Endothelial cell of umbilical vein (primary cell): ENCODE measurements at regions not wholly inside any gene's neighbourhood (a gene's known extent, or its start where the extent isn't known, plus 50 kb on each side); places are given as distances from the start of the nearest gene placed in this dataset.

Source experiments
- BruUV-seq: library from RNA; stranded (reverse); fragments of 400-500 nt; replicated peaks from 2 replicates; lab custom pipeline; 2021; lab: Mats Ljungman, UMichigan
- CTCF ChIA-PET: fragments of 300-600, 350-600 bp; sonication (Branson Sonifier 250); formaldehyde crosslinking; loops from one replicate; lab custom pipeline; 2021; ENCODE audit warnings: antibody characterized with exemption, inconsistent platforms; lab: Charles Lee
- POLR2A ChIA-PET: fragments of 300-600, 350-600 bp; sonication (Branson Sonifier 250); formaldehyde crosslinking; loops from one replicate; lab custom pipeline; 2021; ENCODE audit warnings: antibody characterized with exemption, inconsistent platforms; lab: Charles Lee
- DNase-seq: peaks from one replicate; pipeline ENCODE4 v3.0.0-alpha.2; 2011; ENCODE audit warnings: low read depth, low spot score
- FAIRE-seq: peaks from 2 replicates; lab custom pipeline; 2011; peaks lifted over from hg19 to GRCh38; lab: Jason Lieb, UNC
- H2AFZ ChIP-seq: 2 replicates; pipeline ENCODE4 v1.6.0; 2012; ENCODE audit warnings: low read depth, low read length, control low read depth, inconsistent platforms
- H3K27ac ChIP-seq: 2 replicates; pipeline ENCODE4 v1.5.1; 2011; ENCODE audit warnings: low read depth, mild to moderate bottlenecking, control low read depth, low read length, moderate library complexity; ENCODE audit not compliant: insufficient read depth
- H3K27me3 ChIP-seq, 2 experiments: 2 replicates each; pipeline versions ENCODE4 v1.6.0 to v1.6.1; 2011; ENCODE audit warnings: low read length in 2 of 2, mixed read lengths in 1 of 2; ENCODE audit not compliant: control insufficient read depth in 2 of 2, insufficient read depth in 2 of 2
- H3K36me3 ChIP-seq, 2 experiments: 2 replicates in 1 of 2; 3 replicates in 1 of 2; pipeline ENCODE4 v1.5.1; 2011; ENCODE audit warnings: low read length in 2 of 2, mild to moderate bottlenecking in 1 of 2, moderate library complexity in 1 of 2; ENCODE audit not compliant: control insufficient read depth in 2 of 2, insufficient read depth in 2 of 2; ENCODE audit errors: extremely low read depth in 1 of 2
- H3K4me1 ChIP-seq: 3 replicates; pipeline ENCODE4 v1.5.1; 2011; ENCODE audit warnings: mild to moderate bottlenecking, low read length; ENCODE audit not compliant: control insufficient read depth, insufficient read depth; ENCODE audit errors: extremely low read depth
- H3K4me2 ChIP-seq: 2 replicates; pipeline ENCODE4 v1.6.1; 2011; ENCODE audit warnings: low read length, control low read depth, mixed read lengths; ENCODE audit not compliant: insufficient read depth
- H3K4me3 ChIP-seq, 3 experiments: fragments of 200-600 bp in 1 of 3; sonication (generic), shearing (Covaris generic) in 1 of 3; replicated peaks in 1 of 3; 2 replicates each; pipeline ENCODE4 v1.5.1; 2011 to 2016; ENCODE audit warnings: control low read depth in 3 of 3, low read length in 3 of 3, mild to moderate bottlenecking in 2 of 3, inconsistent platforms in 1 of 3, low read depth in 1 of 3, moderate library complexity in 1 of 3; ENCODE audit not compliant: insufficient read depth in 1 of 3
- H3K79me2 ChIP-seq: 2 replicates; pipeline ENCODE4 v1.6.0; 2012; ENCODE audit warnings: low read length, inconsistent platforms; ENCODE audit not compliant: control insufficient read depth, insufficient read depth
- H3K9ac ChIP-seq: replicated peaks from 2 replicates; pipeline ENCODE3; 2011; ENCODE audit warnings: low read length, control low read depth; ENCODE audit not compliant: insufficient read depth; ENCODE audit errors: extremely low read depth
- H3K9me1 ChIP-seq: replicated peaks from 3 replicates; pipeline ENCODE4 v1.6.0; 2011; ENCODE audit warnings: mild to moderate bottlenecking, low read length; ENCODE audit not compliant: control insufficient read depth, insufficient read depth; ENCODE audit errors: extremely low read depth
- H3K9me3 ChIP-seq: replicated peaks from 2 replicates; pipeline ENCODE4 v1.5.1; 2012; ENCODE audit warnings: low read length, inconsistent platforms; ENCODE audit not compliant: control insufficient read depth, insufficient read depth
- H4K20me1 ChIP-seq: replicated peaks from 2 replicates; pipeline ENCODE3; 2011; ENCODE audit warnings: mild to moderate bottlenecking, low read length; ENCODE audit not compliant: control insufficient read depth, insufficient read depth; ENCODE audit errors: extremely low read depth
- EZH2 ChIP-seq: IDR thresholded peaks from 2 replicates; pipeline ENCODE4 v1.6.1; 2012; ENCODE audit warnings: borderline replicate concordance, low read depth, mild to moderate bottlenecking, moderate library complexity, low read length, inconsistent platforms; ENCODE audit not compliant: severe bottlenecking
- FOS ChIP-seq: IDR thresholded peaks from 2 replicates; pipeline ENCODE4 v1.6.1; 2011; ENCODE audit warnings: mild to moderate bottlenecking, low read length, moderate library complexity, borderline replicate concordance; ENCODE audit not compliant: insufficient read depth
- GATA2 ChIP-seq: IDR thresholded peaks from 2 replicates; pipeline ENCODE4 v1.7.0; 2011; ENCODE audit warnings: low read depth, mild to moderate bottlenecking, moderate library complexity, mixed read lengths, low read length; ENCODE audit not compliant: insufficient read length, insufficient read depth
- JUN ChIP-seq: IDR thresholded peaks from 2 replicates; pipeline ENCODE4 v1.6.1; 2011; ENCODE audit warnings: borderline replicate concordance, low read depth; ENCODE audit not compliant: insufficient read length, insufficient read depth
- MYC ChIP-seq: IDR thresholded peaks from one replicate; pipeline ENCODE4 v1.6.1; 2011; ENCODE audit warnings: mild to moderate bottlenecking, low read depth, low read length
- POLR2A ChIP-seq: IDR thresholded peaks from 2 replicates; pipeline ENCODE4 v1.6.1; 2012; ENCODE audit warnings: low read depth, mild to moderate bottlenecking, control low read depth, low read length
- POLR2AphosphoS5 ChIP-seq: IDR thresholded peaks from 2 replicates; pipeline ENCODE4 v1.6.1; 2012; ENCODE audit warnings: low read depth, mild to moderate bottlenecking, control low read depth, low read length, moderate library complexity; ENCODE audit not compliant: insufficient read depth
- dilution Hi-C: fragments of 300-500 bp; cut with MboI; formaldehyde crosslinking; loops from one replicate; pipeline ENCODE4 v1.15.0; 2019; ENCODE audit warnings: low sequenced_read_pairs; ENCODE audit not compliant: extremely low pct_ligation_motif_present
- intact Hi-C: fragments of 100-400 bp; cut with micrococcal nuclease; formaldehyde crosslinking; loops from one replicate; pipeline ENCODE4 v1.10.0; 2022
- TF ChIP-seq, protein P1 (sequence below): IDR thresholded peaks from 2 replicates; pipeline ENCODE4 v1.6.1; 2011; ENCODE audit not compliant: insufficient read depth, insufficient read length
- TF ChIP-seq, protein P2 (sequence below), 2 donors: IDR thresholded peaks; 1 replicate in 1 of 2; 2 replicates in 1 of 2; pipeline ENCODE4 v1.5.1; 2011; ENCODE audit warnings: low read length in 2 of 2, mild to moderate bottlenecking in 2 of 2, moderate library complexity in 2 of 2, control low read depth in 1 of 2, inconsistent platforms in 1 of 2, low read depth in 1 of 2; ENCODE audit not compliant: insufficient read depth in 1 of 2; ENCODE audit errors: extremely low read depth in 1 of 2

DNA sequence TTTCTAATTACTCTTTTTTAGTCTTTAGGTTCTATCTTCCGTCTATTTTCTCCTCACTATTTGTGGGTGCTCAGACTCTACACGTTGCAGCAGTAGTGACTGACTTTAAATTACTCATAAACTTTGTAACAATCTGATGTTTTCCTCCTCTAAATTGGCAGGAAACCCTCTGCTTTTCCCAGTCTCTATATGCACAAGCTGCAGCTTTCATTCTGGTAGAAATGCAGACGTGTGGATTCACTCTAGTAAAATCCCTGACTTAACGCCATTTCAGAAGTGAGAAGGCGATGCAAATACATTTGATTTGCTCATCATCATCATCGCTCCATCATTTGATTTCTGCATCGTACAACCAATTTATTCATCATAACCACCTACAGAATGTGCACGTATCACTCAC, 561.0 kb upstream of the ZFHX3 start:
- ChIA-PET POLR2A (no interaction called here), CTCF (no interaction called here)
- intact Hi-C loops: no loop called here
- no peak overlapping the region for H3K9ac ChIP-seq
- no peaks in the 10 kb centered on the region for H3K27me3 ChIP-seq
- dilution Hi-C loops: no loop called here
- no TSS peak for BruUV-seq
- DNase-seq (no peak), FAIRE-seq (no peak)
- H3K79me2 ChIP-seq: no peaks in the 10 kb centered on the region
- H3K4me1 ChIP-seq: no peaks in the 10 kb centered on the region
- no peaks in the 10 kb centered on the region for H3K36me3 ChIP-seq
- H4K20me1 ChIP-seq: no peaks in the 10 kb centered on the region
- peaks cover 2% of the 10 kb centered on the region for H3K9me3 ChIP-seq
- H3K4me2 ChIP-seq: no peak overlapping the region
- H3K9me1 ChIP-seq: no peaks in the 10 kb centered on the region
- TF ChIP-seq MYC: no peak
- TF ChIP-seq FOS: no peak
- TF ChIP-seq, protein P1, sequence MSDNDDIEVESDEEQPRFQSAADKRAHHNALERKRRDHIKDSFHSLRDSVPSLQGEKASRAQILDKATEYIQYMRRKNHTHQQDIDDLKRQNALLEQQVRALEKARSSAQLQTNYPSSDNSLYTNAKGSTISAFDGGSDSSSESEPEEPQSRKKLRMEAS: no peak
- TF ChIP-seq POLR2AphosphoS5: no peak
- no peak overlapping the region for H3K27ac ChIP-seq
- H3K4me3 ChIP-seq: no peak overlapping the region
- H2AFZ ChIP-seq: no peak overlapping the region

DNA sequence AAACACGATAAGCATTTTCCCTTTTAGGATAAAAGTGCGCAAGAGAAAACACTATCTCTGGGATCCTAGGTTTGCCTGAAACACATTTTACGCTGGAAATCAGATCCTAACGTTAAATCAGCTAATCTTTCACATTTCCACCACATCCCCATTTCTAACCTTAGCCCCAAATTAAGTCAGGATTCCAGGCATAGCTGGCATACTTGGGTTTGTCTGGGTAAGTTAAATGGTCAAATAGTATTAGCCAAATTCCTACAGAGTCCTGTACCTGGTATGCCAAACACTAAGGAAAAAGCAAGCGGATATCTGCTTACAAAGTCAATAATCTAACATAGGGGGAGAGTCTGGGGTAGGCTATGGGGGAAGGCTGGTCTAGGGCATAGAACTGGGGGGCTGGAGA, 557.4 kb upstream of the ZFHX3 start:
- ChIA-PET CTCF (no interaction called here), POLR2A (no interaction called here)
- no peak for DNase-seq
- no peaks in the 10 kb centered on the region for H3K27me3 ChIP-seq
- H2AFZ ChIP-seq: no peak overlapping the region
- H3K9me1 ChIP-seq: no peaks in the 10 kb centered on the region
- intact Hi-C loops: no loop called here
- H3K36me3 ChIP-seq: no peaks in the 10 kb centered on the region
- H3K4me3 ChIP-seq: no peak overlapping the region
- dilution Hi-C loops: no loop called here
- H4K20me1 ChIP-seq: no peaks in the 10 kb centered on the region
- no peak for FAIRE-seq
- no peak for TF ChIP-seq POLR2AphosphoS5
- TF ChIP-seq FOS: no peak
- TF ChIP-seq, protein P2, sequence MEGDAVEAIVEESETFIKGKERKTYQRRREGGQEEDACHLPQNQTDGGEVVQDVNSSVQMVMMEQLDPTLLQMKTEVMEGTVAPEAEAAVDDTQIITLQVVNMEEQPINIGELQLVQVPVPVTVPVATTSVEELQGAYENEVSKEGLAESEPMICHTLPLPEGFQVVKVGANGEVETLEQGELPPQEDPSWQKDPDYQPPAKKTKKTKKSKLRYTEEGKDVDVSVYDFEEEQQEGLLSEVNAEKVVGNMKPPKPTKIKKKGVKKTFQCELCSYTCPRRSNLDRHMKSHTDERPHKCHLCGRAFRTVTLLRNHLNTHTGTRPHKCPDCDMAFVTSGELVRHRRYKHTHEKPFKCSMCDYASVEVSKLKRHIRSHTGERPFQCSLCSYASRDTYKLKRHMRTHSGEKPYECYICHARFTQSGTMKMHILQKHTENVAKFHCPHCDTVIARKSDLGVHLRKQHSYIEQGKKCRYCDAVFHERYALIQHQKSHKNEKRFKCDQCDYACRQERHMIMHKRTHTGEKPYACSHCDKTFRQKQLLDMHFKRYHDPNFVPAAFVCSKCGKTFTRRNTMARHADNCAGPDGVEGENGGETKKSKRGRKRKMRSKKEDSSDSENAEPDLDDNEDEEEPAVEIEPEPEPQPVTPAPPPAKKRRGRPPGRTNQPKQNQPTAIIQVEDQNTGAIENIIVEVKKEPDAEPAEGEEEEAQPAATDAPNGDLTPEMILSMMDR (IDR thresholded peaks at IDR 0.05; ENCODE audit: extremely low read depth in 1 of 2, insufficient read depth in 1 of 2, low read depth in 1 of 2, low read length in 2 of 2): no peak
- TF ChIP-seq, protein P1: no peak
- TF ChIP-seq POLR2A: no peak
- no peak for TF ChIP-seq EZH2
- no peak for TF ChIP-seq JUN
- no peak for TF ChIP-seq GATA2
- TF ChIP-seq MYC: no peak
- no peaks in the 10 kb centered on the region for H3K79me2 ChIP-seq
- peaks cover 2% of the 10 kb centered on the region for H3K9me3 ChIP-seq
- no peak overlapping the region for H3K9ac ChIP-seq
- no TSS peak for BruUV-seq
- H3K4me1 ChIP-seq: no peaks in the 10 kb centered on the region
- no peak overlapping the region for H3K27ac ChIP-seq
- no peak overlapping the region for H3K4me2 ChIP-seq
